DMS114 treated with DMSO at 0.1 percent for 48 hours (cell line): ENCODE measurements at regions not wholly inside any gene's neighbourhood (a gene's known extent, or its start where the extent isn't known, plus 50 kb on each side); places are given as distances from the start of the nearest gene placed in this dataset.
"Not testable (repeated sequence)": the region's sequence is repeated elsewhere in the genome, so short reads cannot be mapped to it uniquely, and the experiment has no call there.

Experiments used
- DNase-seq: peaks from one replicate; lab custom pipeline; 2025; ENCODE audit not compliant: unreplicated experiment; lab: John Stamatoyannopoulos, UW

DNA sequence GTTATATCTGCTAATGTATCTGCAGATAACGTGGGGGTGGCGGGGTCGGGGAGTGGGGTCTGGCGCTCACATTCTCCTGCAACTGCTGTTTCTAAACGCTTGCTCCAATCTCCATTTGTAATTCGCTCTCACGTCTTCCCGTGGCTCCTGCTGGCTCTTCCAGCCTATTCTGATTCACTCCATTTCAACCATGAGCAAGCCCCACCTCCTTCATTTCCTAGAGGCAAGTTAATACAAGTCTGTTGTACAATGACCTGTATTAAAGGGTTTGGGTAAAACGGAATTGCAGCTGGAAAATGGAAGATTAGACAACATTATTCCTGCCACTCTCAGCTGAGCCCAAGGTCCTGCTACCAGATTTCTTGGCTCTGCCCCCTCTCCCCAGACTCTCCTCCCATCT is 132.3 kb downstream of the CSNK2A3 start:
- DNase-seq = no peak

DNA sequence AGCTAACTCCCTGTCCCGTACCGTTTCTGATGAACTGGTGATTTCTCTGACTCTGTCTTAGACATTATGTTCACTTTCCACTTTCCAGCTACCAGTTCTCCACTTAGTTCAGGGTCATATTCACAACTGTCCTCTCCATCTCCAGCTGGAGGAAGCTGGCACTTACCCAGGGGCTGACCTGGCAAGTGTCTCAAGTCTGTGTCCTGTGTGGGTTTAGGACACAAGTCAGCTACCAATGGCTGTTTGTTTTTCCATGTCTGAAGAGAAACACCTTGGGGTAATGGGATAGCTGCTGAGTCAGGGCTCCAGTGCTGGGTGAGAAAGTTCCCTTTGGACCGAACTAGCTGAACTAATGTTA is 134.4 kb downstream of the CSNK2A3 start:
- no peak for DNase-seq

DNA sequence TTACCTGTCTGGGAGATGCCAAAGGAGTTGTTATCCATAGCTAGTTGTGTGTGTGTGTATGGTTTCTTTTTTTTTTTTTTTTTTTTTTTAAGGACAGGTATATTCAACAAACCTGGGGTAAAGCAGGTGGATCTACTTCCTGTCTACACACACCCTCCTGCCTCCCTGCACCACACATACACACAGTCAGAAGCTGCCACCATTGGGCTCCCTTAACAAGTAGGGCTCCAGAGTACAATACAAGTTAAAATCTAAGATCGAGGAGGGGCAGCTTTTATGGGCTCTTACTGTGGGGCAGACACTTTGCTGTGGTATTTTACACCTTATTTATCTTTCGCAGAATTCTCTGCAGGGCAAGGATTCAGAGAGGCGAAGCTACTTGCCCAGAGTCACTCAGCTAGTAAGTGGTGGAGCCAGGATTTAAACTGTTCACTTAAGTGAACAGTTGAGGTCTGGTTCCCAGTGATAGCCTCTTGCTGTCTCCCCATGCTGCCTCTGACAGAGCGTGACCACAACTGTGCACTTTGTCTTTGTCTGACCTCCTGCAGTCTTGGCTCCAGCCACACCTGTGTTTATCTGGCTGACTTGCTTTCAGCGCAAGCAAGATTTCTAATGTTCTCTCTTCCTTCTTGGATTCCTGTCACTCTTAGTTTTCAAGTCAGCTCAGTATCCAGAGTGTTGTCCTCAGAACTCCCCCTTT is 135.0 kb downstream of the CSNK2A3 start:
- no peak for DNase-seq

DNA sequence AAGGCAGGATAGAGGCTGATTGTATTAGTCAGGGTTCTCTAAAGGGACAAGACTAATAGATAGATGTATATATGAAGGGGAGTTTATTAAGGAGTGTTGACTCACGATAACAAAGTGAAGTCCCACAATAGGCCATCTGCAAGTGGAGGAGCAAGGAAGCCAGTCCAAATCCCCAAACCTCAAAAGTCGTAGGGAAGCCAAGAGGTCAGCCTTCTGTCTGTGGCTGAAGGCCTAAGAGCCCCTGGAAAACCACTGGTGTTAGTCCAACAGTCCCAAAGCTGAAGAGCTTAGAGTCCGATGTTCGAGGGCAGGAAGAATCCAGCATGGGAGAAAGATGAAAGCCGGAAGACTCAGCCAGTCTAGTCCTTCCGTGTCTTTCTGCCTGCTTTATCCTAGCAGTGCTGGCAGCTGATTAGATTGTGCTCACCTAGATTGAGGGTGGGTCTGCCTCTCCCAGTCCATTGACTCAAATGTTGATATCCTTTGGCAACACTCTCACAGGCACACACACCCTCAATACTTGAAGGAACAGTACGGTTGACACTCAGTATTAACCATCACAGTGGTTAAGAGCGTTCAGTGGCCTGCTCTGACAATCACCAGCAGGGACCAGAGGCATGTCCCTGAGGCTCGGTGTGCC is 135.6 kb downstream of the CSNK2A3 start:
- no peak for DNase-seq

DNA sequence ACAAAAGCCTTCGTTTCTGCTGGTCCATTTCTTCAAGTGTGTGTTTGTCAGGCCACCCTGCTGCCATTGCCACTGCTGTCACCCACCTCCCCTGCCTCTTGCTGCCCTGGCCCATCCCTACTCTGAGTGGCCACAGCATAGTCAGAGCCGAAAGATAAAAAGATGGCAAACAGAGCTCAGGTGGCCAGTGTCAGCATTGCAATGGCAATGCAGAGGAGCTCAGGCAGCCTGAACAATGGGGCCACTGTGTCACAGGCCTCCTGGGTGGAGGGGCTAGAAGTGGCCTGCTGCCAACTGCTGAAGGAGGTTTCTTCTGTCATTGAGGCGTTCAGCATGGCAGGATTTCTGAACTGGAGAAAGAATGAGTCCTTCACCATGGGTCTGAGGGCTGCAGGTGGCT is 137.1 kb downstream of the CSNK2A3 start:
- no peak for DNase-seq

DNA sequence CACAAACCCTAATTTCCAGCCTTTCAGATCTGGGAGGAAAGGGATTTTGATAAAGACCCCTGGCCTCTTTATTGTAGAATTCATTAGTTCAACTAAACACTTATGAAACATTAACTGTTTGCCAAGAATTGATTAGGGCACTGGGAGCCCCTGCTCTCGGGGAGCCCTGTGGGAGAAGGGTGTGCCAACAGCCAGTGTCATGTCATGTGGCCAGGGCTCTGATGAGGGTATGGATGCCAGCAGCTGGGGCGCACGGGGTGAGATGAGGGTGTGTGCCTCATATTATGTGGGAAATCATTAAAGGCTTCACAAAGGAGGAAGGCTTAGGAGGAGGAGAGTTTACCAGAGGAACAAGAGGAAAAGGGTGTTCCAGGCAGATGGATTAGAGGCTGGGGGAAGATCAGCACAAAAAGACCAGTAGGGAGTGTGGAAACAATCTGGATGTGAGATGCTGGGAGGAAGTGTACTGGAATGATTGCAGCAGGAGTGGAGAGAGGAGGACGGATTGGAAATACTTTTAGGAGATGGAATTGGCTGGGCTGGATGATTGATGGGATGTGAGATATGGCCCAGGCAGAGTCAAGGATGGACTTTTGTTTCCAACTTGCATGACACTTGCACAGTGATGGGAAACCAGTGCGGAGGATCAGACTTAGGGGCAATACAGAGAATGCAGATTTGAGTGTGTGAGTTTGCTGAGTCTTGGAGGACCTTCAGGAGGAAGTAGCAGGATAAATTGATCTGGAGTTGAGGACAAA is 137.8 kb downstream of the CSNK2A3 start:
- DNase-seq = no peak

DNA sequence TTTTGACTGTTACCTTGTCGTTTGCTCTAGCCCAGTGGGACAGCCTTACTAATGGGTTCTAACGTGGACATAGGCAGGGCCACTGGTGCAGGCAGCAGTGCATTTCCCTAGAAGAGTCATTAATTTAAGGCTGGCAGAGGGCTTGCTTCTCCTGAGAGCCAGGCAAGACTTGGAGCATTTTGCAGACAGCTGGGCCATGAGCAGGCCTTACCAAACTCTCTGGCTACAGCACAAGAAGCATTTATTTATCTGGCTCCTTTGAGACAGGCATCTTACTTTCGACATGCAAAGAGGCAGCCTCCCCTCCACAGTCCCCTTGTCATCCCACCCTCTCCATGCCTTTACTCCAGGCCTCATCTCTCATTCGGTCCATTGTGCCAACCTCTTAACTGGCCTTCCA is 139.9 kb downstream of the CSNK2A3 start:
- DNase-seq = no peak

DNA sequence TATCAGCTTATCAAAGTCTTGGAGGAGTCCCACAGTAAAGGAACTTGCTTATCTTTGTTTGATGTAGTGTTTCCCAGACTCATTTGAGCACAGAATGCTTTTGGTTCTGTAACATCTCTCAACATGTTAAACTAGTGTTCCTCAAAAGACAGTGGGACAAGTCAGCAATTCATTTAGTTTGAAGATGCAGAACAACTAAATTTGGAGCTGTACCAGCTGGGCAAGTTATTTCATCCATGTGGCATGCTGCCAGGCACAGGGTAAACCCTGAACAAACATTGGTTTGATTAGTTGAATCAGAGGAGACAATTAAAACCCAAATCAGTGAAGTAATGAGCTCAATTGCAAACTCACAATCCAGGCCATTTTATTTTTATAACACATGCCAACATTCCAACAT is 141.2 kb downstream of the CSNK2A3 start:
- no peak for DNase-seq

DNA sequence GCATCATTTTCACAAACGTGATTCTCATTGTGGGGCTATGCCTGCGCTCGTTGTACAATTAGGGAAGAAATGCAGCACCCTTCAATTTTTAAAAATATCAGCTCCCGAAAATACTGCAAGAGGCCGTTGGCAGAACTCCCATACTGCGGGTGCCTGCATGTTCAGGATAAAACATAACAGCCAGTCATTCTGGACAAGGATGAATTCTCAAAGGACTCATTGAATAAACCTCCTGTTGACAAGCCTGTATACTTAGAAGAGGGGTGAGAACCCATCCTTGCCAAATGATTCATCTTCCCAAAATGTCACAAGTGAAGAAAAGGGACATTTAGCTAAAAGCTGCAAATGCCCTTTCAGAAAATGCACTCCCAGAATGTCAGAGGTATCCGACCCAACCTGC is 141.9 kb downstream of the CSNK2A3 start:
- DNase-seq = no peak

DNA sequence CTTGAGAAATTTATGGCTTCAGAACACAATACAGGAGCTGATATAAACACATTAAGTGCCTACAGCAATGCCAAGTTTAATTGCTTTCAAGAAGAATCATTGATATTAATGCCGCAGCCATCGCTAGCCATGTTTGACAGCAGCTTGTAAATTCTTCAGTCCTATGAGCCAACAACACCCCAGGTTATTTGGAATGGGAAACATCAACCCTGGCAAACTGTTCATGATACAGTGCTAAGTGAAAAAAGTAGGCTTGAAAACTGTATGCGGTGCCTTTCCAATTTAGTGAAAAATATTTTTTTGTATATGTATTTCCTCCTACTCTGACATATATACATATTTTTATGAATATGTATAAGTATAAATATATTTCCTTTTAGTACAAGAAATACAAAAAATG is 142.6 kb downstream of the CSNK2A3 start:
- no peak for DNase-seq

DNA sequence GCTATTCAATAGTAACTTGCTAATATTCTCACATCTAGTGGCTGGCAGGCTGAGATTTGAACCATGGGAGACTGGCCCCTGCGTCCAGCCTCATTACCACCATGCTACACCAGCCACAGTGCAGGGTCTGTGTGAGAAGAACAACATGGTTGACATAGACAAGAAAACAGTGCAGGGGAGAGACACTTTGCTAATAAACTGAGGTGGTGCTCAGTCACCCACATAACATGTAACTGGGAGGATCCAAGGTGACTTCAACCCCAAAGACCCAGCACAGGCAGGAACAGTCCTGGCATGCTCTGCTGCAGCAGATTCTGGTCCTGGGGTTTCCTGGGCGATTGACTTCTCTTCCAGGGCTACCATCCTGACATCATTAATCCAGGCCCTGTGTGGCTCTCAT is 143.1 kb downstream of the CSNK2A3 start:
- DNase-seq = no peak

DNA sequence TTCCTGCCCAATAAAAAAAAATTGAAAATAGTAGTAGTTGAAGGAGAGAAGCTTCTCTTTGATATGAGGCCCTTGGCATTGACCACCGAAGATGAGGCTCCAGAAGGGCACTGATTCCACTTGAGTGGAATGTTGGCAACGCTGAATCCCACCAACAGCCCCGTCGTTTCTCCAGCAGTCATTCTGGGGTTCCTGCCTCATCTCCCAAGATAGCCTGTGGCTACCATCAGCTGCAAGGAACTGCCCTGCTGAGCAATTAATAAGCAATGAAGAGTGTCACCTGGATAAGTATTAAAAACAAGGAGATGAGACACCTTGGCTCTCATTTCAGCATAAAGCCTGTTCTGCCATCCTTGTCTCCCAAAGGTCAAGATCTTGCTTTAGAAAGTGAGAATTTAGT is 144.1 kb downstream of the CSNK2A3 start:
- no peak for DNase-seq

DNA sequence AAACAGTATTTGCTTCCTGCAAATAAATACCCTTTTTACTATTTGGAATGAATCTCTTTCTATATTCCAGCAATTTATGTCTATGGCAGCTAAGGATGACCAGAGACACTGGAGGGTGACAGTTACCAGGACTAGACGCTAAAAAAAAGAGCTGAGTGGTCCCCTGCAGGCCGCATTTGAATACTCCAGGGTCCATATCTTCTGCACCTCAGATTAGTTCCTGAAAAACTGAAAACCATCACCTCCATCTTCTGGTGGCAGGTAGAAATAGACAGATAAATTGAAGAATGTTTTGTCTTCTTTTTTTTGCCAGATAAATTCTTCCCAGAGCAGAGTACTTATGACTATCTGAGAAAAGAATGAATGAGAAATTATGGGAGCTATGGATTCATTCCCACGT is 145.6 kb downstream of the CSNK2A3 start:
- DNase-seq = no peak

DNA sequence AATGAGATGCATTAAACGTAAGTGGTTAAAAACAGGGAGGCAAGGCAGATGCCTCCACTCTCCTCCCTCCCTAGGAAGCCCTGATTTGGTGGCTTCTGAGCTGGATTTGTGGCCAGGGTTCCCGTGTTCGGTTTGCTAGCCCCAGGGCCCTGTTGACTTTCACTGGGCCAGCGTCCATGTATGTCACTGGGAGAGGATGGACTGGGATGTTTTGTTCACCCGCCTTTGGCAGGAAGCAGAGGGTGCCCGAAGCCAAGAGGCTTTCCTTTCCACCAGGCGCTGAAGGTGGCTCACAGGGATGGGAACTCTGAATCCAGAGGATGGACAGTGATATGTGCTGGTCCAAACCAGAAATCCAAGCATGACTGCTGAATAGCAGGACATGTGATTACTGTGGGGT is 146.6 kb downstream of the CSNK2A3 start:
- no peak for DNase-seq

DNA sequence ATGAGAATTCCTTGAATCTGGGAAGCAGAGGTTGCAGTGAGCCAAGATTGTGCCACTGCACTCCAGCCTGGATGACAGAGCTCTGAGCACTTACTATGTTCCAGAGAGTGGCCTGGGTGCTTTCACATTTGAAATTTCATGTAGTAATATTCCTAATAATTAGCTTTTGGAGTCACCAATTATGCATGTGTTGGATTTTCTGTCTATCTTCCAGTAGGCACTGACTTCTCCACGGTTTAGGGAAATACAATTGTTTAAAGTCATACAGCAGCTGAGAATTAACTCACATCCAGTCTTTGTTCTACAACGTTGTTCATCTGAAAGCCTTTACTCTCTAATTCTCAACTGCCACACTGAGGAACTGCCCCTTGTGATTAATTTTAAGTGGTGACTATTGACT is 150.2 kb downstream of the CSNK2A3 start:
- no peak for DNase-seq

DNA sequence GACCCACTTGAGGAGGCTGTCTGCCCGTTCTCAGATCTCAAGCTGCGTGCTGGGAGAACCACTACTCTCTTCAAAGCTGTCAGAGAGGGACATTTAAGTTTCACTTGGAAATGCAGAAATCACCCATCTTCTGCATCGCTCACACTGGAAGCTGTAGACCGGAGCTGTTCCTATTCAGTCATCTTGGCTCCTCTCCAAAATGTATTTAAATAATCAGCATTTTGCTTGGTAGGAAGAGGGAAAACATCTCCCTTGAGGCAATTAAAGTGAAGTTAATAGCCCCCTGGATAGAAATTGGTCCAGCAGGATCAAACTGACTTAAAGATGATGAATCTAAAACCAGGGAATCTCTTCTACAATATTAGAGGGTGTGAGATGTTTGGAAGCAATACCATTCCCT is 151.7 kb downstream of the CSNK2A3 start:
- DNase-seq = not testable (repeated sequence)

DNA sequence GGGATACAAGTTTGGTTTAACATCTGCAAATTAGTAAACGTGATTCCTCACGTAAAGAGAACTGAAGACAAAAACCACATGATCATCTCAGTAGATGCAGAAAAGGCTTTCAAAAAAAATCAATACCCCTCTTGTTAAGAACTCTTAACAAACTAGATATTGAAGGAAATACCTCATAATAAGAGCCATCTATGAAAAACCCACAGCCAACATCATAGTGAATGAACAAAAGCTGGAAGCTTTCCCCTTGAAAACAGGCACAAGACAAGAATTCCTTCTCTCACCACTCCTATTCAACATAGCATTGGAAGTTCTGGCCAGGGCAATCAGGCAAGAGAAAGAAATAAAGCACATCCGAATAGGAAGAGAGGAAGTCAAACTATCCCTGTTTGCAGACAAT is 160.5 kb downstream of the CSNK2A3 start:
- no peak for DNase-seq

DNA sequence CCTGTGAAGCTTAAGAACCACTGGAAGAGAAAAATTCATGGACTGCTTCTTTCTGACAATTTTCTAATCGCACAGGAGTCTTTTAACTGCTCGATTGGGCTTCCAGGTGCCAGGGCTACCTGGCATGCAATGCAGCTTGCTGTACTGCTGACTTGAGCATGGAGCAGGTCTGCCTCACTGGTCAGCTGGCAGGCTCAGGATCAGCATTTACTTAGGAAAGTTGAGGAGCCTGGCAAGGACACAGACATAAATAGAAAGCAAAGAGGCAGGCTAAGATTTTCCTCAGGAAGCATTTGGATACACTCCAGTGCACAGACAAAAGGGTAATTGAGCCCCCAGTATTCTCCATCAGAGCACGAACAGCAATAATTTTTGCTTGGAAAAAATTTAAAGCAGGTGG is 163.5 kb downstream of the CSNK2A3 start:
- no peak for DNase-seq

DNA sequence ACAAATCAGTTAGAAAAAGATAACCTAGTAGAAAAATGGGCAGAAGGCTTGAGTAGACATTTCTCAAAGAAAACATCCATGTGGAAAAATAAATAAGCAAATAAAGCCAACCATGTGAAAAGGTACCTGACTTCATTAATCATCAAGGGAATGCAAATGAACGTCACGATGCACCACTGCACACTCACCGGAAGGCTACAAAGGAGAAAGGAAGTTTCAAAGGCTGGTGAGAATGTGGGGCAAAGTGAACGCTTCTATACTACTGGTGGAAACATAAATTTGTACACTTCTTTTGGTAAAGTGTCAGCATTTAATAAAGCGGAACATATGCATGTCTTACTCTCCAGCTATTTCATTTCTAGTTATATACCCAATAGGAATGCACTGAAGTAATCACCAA is 166.8 kb downstream of the CSNK2A3 start:
- no peak for DNase-seq

DNA sequence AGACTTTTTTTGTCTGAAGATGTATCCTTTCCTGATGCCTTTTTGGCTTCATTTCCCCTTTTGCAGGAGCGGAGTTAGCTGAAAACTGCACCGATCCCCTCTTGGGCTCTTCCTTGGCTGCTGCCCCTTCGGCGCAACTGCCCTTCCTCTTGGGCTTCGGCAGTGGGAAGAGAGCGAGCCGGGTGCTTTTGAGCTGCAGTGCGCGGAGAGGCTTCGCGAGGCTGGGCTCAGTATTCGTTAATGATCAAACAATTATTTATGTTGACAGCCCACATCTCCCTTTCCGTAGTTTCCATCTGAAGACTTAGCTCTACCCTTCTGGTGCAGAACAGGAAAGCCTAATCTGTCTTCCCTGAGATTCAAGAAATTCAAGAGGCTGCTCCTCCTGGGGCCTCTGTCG is 170.8 kb downstream of the CSNK2A3 start:
- DNase-seq = no peak

DNA sequence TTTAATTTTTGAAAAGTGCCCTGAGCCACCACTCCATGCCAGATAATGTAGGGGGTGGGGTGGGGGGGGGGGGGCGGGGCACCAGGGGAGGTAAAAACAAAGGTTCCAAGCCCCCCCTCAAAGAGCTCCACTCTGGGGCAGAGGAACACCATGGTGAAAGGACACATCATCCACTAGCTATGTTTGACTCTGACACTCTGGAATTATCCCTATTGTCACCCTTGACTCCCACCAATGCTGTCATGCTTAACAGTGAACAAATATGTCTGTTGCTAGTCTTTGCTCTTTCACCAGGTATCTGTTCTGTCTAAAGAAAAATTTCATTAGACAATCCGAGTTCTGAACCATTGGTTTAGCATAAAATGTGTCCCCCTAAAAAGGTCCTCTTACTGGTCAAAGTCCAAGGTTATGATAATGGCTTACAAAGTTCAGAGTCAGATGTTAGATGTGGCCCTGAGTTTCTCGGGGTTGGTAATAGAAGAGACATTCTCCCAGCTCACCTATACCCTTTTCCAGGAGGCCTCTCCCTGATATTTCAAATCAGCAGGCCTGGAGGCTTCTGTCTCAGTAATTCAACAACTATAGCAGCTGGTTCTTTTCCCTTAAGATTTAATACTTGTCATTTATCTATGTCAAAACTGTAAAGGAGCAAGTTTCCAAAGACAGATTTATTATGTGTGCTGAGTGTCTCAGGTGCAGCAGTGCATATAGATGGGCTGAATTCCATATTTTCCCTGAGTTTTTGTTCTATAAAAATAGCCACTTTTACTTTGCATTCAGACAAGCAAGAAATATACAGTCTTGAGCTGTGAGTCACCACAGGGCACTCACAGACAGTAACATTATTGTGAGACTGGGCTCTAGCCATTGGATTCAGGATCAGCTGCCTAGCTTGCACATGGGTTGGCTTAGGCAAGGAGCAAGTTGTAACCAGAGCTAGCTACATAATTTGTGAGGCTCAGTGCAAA is 174.1 kb downstream of the CSNK2A3 start:
- no peak for DNase-seq
